CD4-positive, alpha-beta T cell treated with Interleukin-12 subunit alpha and Interleukin-12 subunit beta, for 1 hour (primary cell): ENCODE measurements at regions not wholly inside any gene's neighbourhood (a gene's known extent, or its start where the extent isn't known, plus 50 kb on each side); places are given as distances from the start of the nearest gene placed in this dataset.
"Not testable (repeated sequence)": the region's sequence is repeated elsewhere in the genome, so short reads cannot be mapped to it uniquely, and the experiment has no call there.

ENCODE experiments used
- DNase-seq: peaks from one replicate; pipeline ENCODE4 v3.0.0-alpha.2; 2020

- not testable (repeated sequence) for DNase-seq
Observed at GRCh38 chrX:67213686-67214085, 330.1 kb upstream of the AR start.

GRCh38 chrX:67207912-67208311 lies 335.9 kb upstream of the AR start:
- DNase-seq, result no peak

GRCh38 chrX:67159437-67159836 lies 384.4 kb upstream of the AR start:
- DNase-seq, result no peak

- no peak for DNase-seq
Observed at GRCh38 chrX:67114635-67115034, 429.2 kb upstream of the AR start.

GRCh38 chrX:67105758-67106116 lies 438.1 kb upstream of the AR start:
- no peak for DNase-seq

GRCh38 chrX:67104982-67105757 lies 438.7 kb upstream of the AR start:
- no peak for DNase-seq

- DNase-seq, result no peak
Observed at GRCh38 chrX:67100031-67100884, 443.6 kb upstream of the AR start.

GRCh38 chrX:67094061-67094460 lies 449.8 kb upstream of the AR start:
- no peak for DNase-seq

- DNase-seq, result no peak
Observed at GRCh38 chrX:67050760-67051159, 411.9 kb upstream of the EDA2R start.

GRCh38 chrX:67044866-67045265 lies 406.0 kb upstream of the EDA2R start:
- DNase-seq, result no peak

GRCh38 chrX:67044029-67044653 lies 405.3 kb upstream of the EDA2R start:
- DNase-seq, result no peak

GRCh38 chrX:67004451-67004850 lies 365.6 kb upstream of the EDA2R start:
- no peak for DNase-seq

- DNase-seq, result no peak
Observed at GRCh38 chrX:66994729-66995128, 355.9 kb upstream of the EDA2R start.

- DNase-seq, result not testable (repeated sequence)
Observed at GRCh38 chrX:66992077-66992476, 353.2 kb upstream of the EDA2R start.

GRCh38 chrX:66988331-66988730 lies 349.5 kb upstream of the EDA2R start:
- no peak for DNase-seq

- no peak for DNase-seq
Observed at GRCh38 chrX:66961665-66962064, 322.8 kb upstream of the EDA2R start.

GRCh38 chrX:66931713-66932112 lies 292.8 kb upstream of the EDA2R start:
- DNase-seq, result no peak

GRCh38 chrX:66930516-66930915 lies 291.6 kb upstream of the EDA2R start:
- not testable (repeated sequence) for DNase-seq

GRCh38 chrX:66920296-66920695 lies 281.4 kb upstream of the EDA2R start:
- DNase-seq, result no peak

- DNase-seq, result no peak
Observed at GRCh38 chrX:66919280-66919832, 280.5 kb upstream of the EDA2R start.

GRCh38 chrX:66918511-66918910 lies 279.6 kb upstream of the EDA2R start:
- DNase-seq, result no peak

GRCh38 chrX:66915893-66916292 lies 277.0 kb upstream of the EDA2R start:
- no peak for DNase-seq

- DNase-seq, result no peak
Observed at GRCh38 chrX:66914080-66914479, 275.2 kb upstream of the EDA2R start.

GRCh38 chrX:66912417-66912816 lies 273.5 kb upstream of the EDA2R start:
- DNase-seq, result no peak
